HG03139 (cell line): ENCODE measurements at regions not wholly inside any gene's neighbourhood (a gene's known extent, or its start where the extent isn't known, plus 50 kb on each side); places are given as distances from the start of the nearest gene placed in this dataset.

Experiments used
- ATAC-seq: cut with Tn5 transposase; IDR thresholded peaks from one replicate; pipeline ENCODE4 v1.9.1; 2021; ENCODE audit not compliant: unreplicated experiment

DNA sequence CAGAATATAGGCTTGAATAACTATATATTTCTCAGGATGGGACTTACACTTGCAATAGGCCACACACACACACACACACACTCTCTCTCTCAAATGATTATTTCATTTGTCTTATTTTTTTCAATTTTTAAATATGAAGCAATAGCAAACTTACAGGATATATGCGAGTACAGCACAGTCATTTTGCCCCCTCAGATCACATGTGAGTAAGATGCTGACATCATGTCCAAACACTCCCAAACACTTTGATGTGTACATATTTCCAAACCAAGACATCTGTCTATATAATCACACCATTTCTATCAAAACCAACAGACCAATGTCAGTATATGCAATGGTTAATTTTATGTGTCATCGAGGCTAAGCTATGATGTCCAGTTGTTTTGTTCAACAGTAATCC, 1535.9 kb upstream of the FLRT2 start:
- ATAC-seq: no peak

GRCh38 chr14:84001023-84001422, 1528.9 kb upstream of the FLRT2 start:
- ATAC-seq: no peak

GRCh38 chr14:84003346-84003745, 1526.6 kb upstream of the FLRT2 start:
- no peak for ATAC-seq

DNA sequence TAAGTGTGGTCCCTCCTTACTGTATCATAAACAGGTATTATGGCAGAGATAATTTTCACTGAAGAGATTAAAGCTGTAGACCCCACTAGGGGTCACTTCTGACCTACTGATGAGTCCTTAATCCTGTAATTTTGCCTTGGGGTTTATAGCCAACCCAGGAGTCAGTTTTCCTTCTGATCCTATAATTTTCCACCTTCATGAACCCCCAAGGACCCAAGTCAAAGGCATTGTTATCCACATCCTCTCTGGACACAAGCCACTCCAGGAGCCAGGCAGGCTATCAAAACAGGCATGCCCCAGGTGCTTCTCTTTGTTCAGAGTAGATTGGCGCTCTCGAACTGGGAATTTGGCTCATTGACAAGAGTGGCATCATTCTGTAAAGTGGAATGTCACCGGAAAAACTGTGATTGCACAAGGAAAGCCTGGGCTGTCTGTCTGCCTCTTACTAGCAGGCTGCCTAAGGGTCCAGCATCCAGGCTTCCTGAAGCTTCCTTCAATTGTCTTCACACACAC, 1523.2 kb upstream of the FLRT2 start:
- ATAC-seq: no peak

- ATAC-seq: no peak
These were observed 1516.5 kb upstream of the FLRT2 start for GRCh38 chr14:84013424-84013823.

- ATAC-seq: no peak
These were observed 1512.4 kb upstream of the FLRT2 start for GRCh38 chr14:84017495-84017894.

GRCh38 chr14:84021433-84021832, 1508.5 kb upstream of the FLRT2 start:
- ATAC-seq: no peak

DNA sequence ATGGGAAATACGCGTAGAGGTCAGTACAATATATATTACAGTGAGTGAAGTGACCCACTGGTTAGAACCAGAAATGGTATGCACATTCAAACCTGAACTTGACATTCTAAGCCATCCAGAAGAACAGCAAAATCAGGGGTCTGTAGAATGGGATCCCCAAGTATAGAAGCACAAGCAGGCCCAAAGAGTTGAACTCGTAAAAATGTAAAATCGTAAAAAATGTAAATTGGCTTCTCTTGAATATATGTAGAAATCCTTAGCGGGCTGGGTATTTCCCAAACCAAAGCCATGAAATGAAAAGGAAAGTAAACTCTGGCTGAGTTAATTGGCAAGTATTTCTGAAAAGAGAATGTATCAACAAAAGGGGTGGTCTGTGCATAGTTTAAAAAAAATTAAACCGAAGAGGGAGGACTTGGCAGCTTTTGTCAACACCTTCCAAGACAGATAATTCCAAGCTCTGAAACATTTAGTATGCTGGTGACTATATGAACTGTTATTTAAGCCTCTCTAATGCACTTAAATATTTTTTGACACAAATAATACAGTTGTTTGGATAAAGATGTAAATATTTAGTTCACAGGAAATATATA, 1505.6 kb upstream of the FLRT2 start:
- no peak for ATAC-seq

DNA sequence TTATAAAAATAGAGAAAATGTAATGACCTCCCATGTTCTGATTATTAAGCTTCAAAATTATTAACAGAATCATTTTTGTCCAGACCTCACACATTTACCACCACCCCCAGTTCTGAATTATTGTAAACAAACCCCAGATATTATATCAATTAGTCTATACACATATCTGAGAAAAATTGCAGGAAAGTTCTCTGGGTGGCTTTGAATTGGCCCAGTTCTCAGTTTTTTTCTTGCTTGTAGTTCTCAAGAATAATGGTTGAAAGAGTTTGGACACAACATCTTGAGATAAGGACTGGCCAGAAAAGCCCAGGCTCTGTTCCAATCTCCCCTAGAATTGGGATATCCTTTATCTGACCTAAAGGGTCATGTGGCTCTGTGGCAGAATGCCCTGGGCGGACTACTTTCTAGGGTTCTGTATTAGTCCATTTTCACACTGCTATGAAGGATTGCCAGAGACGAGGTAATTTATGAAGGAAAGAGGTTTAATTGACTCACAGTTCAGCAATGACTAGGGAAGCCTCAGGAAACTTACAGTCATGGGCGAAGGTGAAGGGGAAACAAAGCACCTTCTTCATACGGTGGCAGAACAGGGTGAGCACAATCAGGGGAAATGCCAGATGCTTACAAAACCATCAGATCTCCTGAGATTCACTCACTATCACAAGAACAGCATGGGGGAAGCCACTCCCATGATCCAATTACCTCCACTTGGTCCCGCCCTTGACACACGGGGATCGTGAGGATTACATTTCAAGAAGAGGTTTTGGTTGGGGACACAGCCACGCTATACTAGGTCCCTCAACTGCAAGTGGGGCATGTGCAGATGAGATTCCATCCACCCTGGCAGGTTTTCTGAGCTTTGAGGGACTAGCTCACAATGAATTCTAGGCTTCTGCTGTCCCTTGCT, 1504.6 kb upstream of the FLRT2 start:
- ATAC-seq: no peak

DNA sequence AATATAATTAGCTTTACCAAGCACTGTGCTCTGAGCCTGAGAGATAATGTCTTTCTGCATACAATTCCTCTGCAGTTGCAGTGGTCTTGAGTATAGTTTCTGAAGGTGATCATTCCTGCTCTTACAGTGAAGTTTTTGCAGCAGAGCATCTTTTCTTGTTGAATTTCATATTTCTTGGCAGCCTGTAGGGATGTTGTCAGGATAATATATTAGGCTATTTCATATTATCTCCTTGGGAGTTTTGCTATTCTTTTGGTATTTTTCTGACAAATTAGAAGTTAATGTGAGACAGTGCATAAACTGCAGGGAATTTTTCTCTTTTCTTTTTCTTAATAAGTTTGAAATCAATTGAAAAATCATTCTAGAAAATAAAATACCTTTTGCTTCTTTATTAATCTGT, 1502.6 kb upstream of the FLRT2 start:
- no peak for ATAC-seq

DNA sequence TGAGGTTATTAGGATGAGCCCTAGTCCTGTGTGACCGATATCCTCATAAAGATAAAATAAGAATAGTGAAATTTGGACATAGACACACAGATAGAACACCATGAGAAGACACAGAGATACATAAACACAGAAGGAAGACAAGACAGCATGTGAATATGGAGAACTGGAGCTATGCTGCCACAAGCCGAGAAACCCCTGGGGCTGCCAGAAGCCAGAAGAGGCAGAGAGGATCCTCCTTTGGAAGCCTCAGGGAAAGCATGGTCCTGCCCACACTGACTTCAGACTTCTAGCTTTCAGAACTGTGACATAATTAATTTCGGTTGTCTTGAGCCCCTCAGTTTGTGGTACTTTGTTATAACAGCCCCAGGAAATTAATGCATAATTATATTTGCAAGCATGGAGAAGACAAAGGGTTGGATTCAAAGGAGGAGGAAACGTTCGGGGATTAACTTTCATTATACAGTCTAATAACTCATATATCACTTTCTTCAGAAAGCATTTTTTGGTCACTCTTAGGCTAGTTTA, 1501.8 kb upstream of the FLRT2 start:
- no peak for ATAC-seq

DNA sequence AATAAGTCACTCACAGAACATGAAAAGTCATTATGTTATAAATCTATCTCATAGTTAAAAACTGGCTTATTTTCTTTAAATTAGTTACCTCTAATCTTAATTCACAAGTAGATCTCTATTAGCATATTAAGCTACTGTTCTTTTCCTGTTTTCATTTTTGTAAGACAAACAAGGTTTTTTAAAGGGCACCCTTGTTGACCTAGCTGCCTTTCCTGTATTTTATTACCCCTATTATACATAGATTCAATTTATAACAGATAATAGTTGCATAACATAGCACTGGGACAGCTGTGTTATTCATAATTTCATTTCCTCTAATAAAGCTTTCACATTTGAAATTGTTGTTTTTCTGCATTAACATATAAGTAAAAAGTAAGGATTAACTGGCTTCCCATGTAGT, 1500.7 kb upstream of the FLRT2 start:
- no peak for ATAC-seq

GRCh38 chr14:84029720-84030119, 1500.2 kb upstream of the FLRT2 start:
- ATAC-seq: no peak

DNA sequence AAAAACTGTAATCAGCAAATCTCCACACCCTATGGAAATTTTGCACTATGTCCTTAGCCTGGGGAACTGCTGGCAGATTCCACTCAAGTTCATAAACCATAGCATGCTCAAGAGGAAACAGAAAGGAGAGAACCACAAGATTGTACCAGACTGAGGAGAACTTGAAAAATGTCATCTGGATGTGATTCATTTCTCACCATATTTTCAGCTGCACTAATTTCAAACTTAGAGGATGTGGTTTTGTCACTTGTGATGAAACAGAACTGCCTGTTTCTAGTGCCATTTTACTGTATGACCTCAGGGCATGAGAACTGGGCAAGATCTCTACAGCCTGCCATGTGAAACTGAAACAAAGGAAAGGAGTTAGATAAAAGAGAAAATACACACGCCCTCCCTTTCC, 1493.1 kb upstream of the FLRT2 start:
- ATAC-seq: no peak

DNA sequence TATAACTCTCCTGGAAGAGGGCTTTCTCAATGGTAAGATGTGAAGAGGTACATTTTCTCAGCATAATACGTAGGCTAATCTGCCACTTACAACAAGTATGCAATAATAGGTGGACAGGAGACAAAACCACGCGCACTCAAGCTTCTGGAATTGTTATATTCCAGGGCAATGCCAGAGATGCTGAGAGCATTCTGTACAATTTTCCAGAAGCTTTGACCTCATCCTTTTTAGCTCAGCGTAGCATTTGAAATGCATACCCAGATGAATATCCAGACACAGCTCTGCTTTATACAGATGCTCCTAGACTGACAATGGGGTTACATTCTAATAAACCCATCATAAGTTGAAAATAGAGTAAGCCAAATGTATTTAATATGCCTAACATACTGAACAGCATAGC, 1492.4 kb upstream of the FLRT2 start:
- ATAC-seq: no peak

- no peak for ATAC-seq
These were observed 1489.8 kb upstream of the FLRT2 start for GRCh38 chr14:84040101-84040500.

DNA sequence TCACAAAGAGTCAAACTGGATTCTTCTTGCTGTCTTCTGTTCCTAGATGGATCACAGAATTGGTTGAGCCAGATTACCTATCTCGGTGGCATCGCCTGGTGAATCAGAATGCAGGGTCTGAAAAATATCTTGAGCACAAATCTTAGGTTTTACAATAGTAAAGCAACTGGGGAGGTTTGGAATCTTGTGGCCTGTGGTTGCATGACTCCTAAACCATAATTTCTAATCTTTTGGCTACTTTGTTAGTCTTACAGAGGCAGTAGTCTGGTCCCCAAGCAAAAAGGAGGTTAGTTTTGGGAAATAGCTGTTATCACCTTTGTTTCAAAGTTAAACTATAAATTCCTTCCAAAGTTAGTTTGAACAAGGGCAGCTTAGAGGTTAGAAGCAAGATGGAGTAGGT, 1488.5 kb upstream of the FLRT2 start:
- ATAC-seq: no peak

DNA sequence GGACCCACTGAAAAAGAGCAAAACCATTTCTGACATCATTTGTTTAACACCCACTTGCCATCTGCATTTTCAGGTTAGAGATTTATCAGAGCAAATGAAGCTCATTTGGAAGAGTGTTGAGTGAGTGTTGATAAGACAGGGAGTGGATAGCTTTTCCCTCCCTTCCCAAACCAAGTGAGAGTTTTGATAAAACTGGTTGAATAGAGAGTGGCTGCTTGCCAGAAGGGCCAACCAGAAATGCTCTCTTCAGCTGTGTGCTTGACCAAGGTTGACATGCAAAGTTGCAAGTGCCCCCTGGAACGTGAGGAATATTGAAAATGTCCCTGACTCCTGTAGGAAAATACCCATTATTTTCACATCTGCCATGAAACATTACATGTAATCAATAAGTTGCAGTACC, 1487.0 kb upstream of the FLRT2 start:
- no peak for ATAC-seq

DNA sequence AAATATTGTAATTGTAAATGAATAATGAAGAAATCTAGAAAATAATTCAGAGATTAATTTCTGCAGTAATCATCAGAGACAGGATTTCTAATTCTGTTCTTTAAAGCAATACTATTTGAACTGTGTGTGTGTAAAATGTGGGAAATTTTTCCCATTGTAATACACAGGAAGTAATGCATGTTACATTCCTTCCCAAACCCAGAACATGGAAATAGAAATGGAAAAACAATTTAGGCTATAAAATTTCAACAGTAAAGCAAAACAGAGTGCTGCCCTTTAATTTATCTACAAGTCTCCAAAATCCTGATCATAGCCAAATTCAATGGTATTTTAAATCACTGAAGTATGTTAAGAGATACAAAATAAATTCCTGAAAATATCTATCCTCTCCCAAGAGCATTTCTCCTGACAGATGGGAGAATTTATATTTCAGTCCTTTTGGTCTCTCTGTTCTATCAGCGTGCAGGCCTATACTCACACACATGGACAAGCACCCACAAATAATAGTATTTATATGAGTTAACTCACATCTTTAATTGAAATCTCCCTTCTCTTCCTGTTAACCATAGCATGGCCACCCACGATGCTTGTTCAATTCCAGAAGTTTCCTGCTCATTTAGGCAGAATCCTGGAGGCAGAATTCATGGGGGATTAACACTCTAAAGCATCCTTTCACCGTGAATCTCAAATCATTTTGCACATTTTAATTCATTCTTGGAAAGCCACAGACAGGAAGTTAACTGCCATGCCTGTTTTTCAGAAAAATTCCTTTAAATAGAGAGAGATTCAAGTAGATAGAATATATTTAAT, 1465.4 kb upstream of the FLRT2 start:
- no peak for ATAC-seq

GRCh38 chr14:84065811-84066210, 1464.1 kb upstream of the FLRT2 start:
- ATAC-seq: no peak

DNA sequence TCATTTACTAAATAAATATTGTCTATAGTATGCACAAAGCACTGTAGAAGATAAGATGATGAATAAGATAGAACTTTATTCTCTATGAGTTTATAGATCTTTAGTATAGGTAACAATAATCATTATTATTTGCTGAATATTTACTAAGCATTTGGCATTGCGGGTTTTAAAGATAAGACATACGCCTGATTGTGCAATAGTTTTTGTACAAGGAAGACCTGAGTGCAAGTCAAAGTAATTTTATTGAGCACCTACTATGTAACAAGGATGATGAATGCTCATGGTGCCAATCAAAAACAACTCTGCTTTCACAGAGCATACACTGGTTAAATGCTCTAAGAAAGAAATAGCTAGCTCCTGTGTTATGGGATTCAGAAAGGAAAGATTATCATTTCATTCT, 1461.7 kb upstream of the FLRT2 start:
- ATAC-seq: no peak
